MCF 10A (cell line): ENCODE measurements at regions not wholly inside any gene's neighbourhood (a gene's known extent, or its start where the extent isn't known, plus 50 kb on each side); places are given as distances from the start of the nearest gene placed in this dataset.

Experiments
- BruUV-seq: library from RNA; stranded (reverse); fragments of 400-500 nt; replicated peaks from 2 replicates; lab custom pipeline; 2021; lab: Mats Ljungman, UMichigan
- CTCF ChIA-PET: fragments of 300-600 bp; sonication (Branson Sonifier 250); formaldehyde crosslinking; extraction: SDS; loops from one replicate; lab custom pipeline; 2021; ENCODE audit warnings: antibody characterized with exemption, inconsistent platforms; lab: Yijun Ruan, JAX
- POLR2A ChIA-PET: fragments of 300-600, 350-650 bp; sonication (Branson Sonifier 250); formaldehyde crosslinking; extraction: SDS; loops from one replicate; lab custom pipeline; 2020; ENCODE audit warnings: antibody characterized with exemption, inconsistent platforms; lab: Yijun Ruan, JAX
- DNase-seq: peaks from one replicate; pipeline ENCODE4 v3.0.0-alpha.2; 2018; ENCODE audit not compliant: unreplicated experiment
- H3K27ac Mint-ChIP-seq: one replicate; pipeline ENCODE4 v1.8.0; 2022; ENCODE audit warnings: mild to moderate bottlenecking, low read depth, mixed read lengths; ENCODE audit not compliant: unreplicated experiment
- H3K27me3 Mint-ChIP-seq: one replicate; pipeline ENCODE4 v1.8.0; 2022; ENCODE audit warnings: mixed read lengths; ENCODE audit not compliant: insufficient read depth, unreplicated experiment
- H3K36me3 Mint-ChIP-seq: one replicate; pipeline ENCODE4 v1.8.0; 2022; ENCODE audit warnings: mild to moderate bottlenecking, moderate library complexity, mixed read lengths; ENCODE audit not compliant: insufficient read depth, unreplicated experiment
- H3K4me1 Mint-ChIP-seq: one replicate; pipeline ENCODE4 v1.8.0; 2022; ENCODE audit warnings: mixed read lengths; ENCODE audit not compliant: insufficient read depth, unreplicated experiment
- H3K4me3 Mint-ChIP-seq: one replicate; pipeline ENCODE4 v1.8.0; 2022; ENCODE audit warnings: mild to moderate bottlenecking, moderate library complexity, mixed read lengths; ENCODE audit not compliant: unreplicated experiment
- H3K9me3 Mint-ChIP-seq: one replicate; pipeline ENCODE4 v1.8.0; 2022; ENCODE audit warnings: mixed read lengths; ENCODE audit not compliant: unreplicated experiment
- intact Hi-C: fragments of 100-400 bp; cut with micrococcal nuclease; formaldehyde crosslinking; loops from 2 replicates; pipeline ENCODE4 v1.14.1; 2022
- TF ChIP-seq, protein P1 (sequence below): fragments of 200-600 bp; IDR thresholded peaks from one replicate; pipeline ENCODE4 v1.8.0; 2022; ENCODE audit warnings: antibody characterized with exemption, mild to moderate bottlenecking; ENCODE audit not compliant: unreplicated experiment

DNA sequence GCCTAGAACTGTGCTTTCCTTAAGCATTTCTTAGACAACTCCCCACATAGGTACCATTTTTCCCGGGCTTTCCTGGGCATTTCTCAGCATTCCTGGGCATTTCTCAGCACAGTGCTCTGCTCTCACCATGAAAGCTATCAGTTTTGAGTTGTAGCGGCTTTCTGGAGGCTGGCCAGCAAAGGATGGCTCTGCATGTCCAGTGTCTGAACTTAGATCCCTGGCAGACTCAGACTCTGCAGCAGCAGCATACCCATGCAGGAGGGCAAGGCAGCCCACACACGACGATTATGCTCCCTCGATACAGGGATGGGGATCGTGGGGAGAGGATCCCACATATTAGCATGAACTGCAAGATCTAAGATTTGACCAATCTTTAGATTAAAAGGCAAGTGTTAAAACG lies 248.9 kb upstream of the MKI67 start:
- Mint-ChIP-seq H3K9me3 (no peaks in the 10 kb centered on the region), H3K27ac (no peak overlapping the region), H3K27me3 (peaks cover 48% of the 10 kb centered on the region), H3K4me3 (no peak overlapping the region), H3K4me1 (no peaks in the 10 kb centered on the region), H3K36me3 (no peaks in the 10 kb centered on the region)
- BruUV-seq, result no TSS peak
- intact Hi-C loops, result no loop called here
- TF ChIP-seq, protein P1, sequence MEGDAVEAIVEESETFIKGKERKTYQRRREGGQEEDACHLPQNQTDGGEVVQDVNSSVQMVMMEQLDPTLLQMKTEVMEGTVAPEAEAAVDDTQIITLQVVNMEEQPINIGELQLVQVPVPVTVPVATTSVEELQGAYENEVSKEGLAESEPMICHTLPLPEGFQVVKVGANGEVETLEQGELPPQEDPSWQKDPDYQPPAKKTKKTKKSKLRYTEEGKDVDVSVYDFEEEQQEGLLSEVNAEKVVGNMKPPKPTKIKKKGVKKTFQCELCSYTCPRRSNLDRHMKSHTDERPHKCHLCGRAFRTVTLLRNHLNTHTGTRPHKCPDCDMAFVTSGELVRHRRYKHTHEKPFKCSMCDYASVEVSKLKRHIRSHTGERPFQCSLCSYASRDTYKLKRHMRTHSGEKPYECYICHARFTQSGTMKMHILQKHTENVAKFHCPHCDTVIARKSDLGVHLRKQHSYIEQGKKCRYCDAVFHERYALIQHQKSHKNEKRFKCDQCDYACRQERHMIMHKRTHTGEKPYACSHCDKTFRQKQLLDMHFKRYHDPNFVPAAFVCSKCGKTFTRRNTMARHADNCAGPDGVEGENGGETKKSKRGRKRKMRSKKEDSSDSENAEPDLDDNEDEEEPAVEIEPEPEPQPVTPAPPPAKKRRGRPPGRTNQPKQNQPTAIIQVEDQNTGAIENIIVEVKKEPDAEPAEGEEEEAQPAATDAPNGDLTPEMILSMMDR, result no peak
- no peak for DNase-seq
- ChIA-PET POLR2A (no interaction called here), CTCF (no interaction called here)

DNA sequence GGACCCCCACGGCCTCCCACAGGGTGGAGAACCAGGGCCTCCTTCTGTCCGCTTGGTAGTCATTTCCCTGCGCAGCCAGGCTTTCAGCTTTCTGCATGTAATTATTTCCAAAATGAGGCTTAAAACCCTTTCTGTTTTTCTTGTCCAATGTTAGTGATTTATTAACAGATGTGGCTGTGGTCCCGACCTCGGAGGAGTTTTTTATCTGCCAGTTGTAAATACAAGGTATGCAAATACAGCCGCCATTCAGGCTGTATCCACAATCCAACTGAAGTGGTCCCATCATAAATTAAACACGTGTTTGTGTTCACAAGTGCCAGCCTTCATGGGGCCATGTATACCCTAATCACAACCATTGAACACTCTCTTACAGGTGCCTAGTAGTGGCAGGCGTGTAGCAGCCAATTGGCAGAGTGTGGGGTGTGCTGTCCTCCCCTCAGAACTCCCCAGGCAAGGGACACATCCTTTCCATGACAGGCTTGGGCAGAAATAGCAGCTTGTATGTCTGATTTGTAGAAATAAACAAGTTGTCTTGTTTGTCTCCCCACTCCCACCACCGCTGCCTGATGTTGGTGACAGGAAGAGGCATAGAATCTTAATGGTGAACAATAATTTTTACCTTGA lies 251.3 kb upstream of the MKI67 start:
- peaks cover 54% of the 10 kb centered on the region for H3K27me3 Mint-ChIP-seq
- H3K4me1 Mint-ChIP-seq, result no peaks in the 10 kb centered on the region
- no peak overlapping the region for H3K27ac Mint-ChIP-seq
- no peak for DNase-seq
- H3K9me3 Mint-ChIP-seq, result no peaks in the 10 kb centered on the region
- CTCF ChIA-PET, result no interaction called here
- POLR2A ChIA-PET, result no interaction called here
- no peak overlapping the region for H3K4me3 Mint-ChIP-seq
- TF ChIP-seq, protein P1, result no peak
- no TSS peak for BruUV-seq
- intact Hi-C loops, result no loop called here
- no peaks in the 10 kb centered on the region for H3K36me3 Mint-ChIP-seq

DNA sequence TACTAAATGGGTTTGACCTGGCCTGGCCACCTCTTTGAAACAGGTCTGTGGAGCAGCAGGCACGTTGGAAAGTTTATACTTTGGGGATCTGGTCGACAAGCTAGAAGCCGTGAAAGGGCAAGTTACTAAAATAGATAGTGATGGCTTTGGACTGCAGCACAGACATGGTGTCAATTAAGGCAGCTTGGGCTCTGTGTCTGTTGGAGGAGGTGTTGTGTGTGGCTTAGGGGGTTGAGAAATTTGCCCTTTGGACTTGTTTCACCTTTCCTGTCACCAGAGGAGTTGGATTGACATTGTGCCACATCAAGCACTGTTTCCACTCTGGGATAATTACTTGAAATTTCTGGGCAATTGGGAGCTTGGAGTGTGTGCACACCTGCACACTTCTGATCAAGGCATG lies 251.8 kb upstream of the MKI67 start:
- no peak for DNase-seq
- Mint-ChIP-seq H3K4me1 (no peaks in the 10 kb centered on the region), H3K4me3 (no peak overlapping the region), H3K27me3 (peaks cover 50% of the 10 kb centered on the region), H3K9me3 (no peaks in the 10 kb centered on the region), H3K27ac (no peak overlapping the region), H3K36me3 (no peaks in the 10 kb centered on the region)
- POLR2A ChIA-PET, result no interaction called here
- TF ChIP-seq, protein P1, result no peak
- CTCF ChIA-PET, result no interaction called here
- BruUV-seq, result no TSS peak
- intact Hi-C loops, result no loop called here

DNA sequence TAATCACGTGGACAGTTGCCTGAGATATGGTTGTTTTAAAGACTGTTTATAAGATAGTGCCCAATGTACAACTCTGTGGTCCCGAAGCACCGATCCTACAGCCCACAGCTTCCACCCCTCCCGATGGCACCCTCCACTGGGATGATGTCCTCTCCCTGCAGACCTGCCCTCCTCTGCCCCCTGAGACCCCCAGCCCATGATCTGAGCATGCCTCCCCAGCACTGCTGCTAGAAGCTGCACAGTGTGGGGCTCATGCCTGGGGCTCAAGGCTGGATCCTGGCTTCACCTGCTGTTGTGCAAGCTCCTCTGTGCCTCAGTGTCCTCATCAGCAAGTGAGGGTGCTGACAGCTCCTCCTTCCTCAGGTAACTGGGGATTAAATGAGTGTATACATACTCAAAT lies 254.7 kb upstream of the MKI67 start:
- TF ChIP-seq, protein P1, result no peak
- H3K27me3 Mint-ChIP-seq, result peaks cover 41% of the 10 kb centered on the region
- no peak overlapping the region for H3K4me3 Mint-ChIP-seq
- H3K4me1 Mint-ChIP-seq, result no peaks in the 10 kb centered on the region
- peaks cover 8% of the 10 kb centered on the region for H3K9me3 Mint-ChIP-seq
- no peak for DNase-seq
- no peaks in the 10 kb centered on the region for H3K36me3 Mint-ChIP-seq
- BruUV-seq, result no TSS peak
- intact Hi-C loops, result no loop called here
- ChIA-PET CTCF (interaction anchor here (0.5 to 0.7 kb wide), 3 partner anchors 226 to 1681 kb away, joined by 3 to 4 read pairs (median 3); no protein-coding TSS in a partner anchor), POLR2A (no interaction called here)
- no peak overlapping the region for H3K27ac Mint-ChIP-seq
